Retinal pigment epithelial cell (primary cell): ENCODE measurements at regions not wholly inside any gene's neighbourhood (a gene's known extent, or its start where the extent isn't known, plus 50 kb on each side); places are given as distances from the start of the nearest gene placed in this dataset.

Experiments
- DNase-seq: peaks from one replicate; pipeline ENCODE4 v3.0.0-alpha.2; 2010; ENCODE audit warnings: low read depth
- H3K4me3 ChIP-seq: 2 replicates; pipeline ENCODE4 v1.5.1; 2011; ENCODE audit warnings: mild to moderate bottlenecking, low read length, control low read depth, moderate library complexity
- TF ChIP-seq, protein P1 (sequence below): conservative IDR thresholded peaks from 2 replicates; pipeline ENCODE4 v1.5.1; 2011; ENCODE audit warnings: low read depth, low read length, control low read depth, inconsistent platforms

DNA sequence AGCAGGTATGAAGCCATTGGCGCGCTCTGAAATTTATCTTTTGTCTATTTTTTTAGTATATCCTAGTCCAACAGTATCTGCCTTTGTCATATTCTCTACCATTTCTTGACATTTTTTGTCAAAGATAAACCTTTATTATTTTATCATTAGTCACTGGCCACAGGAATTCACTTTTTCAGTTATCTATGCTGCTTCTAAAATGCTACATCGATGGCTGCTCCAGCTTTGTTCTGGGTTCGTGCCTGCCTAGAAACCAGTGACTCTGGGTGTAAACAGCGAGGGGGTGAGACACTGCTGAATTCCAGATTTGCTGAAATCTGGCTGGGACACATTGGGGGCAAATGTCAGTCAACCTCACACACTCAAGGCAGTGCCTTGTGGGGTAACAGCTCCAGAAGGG lies 193.4 kb downstream of the CDC5L start:
- TF ChIP-seq, protein P1, sequence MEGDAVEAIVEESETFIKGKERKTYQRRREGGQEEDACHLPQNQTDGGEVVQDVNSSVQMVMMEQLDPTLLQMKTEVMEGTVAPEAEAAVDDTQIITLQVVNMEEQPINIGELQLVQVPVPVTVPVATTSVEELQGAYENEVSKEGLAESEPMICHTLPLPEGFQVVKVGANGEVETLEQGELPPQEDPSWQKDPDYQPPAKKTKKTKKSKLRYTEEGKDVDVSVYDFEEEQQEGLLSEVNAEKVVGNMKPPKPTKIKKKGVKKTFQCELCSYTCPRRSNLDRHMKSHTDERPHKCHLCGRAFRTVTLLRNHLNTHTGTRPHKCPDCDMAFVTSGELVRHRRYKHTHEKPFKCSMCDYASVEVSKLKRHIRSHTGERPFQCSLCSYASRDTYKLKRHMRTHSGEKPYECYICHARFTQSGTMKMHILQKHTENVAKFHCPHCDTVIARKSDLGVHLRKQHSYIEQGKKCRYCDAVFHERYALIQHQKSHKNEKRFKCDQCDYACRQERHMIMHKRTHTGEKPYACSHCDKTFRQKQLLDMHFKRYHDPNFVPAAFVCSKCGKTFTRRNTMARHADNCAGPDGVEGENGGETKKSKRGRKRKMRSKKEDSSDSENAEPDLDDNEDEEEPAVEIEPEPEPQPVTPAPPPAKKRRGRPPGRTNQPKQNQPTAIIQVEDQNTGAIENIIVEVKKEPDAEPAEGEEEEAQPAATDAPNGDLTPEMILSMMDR = no peak
- peak; percentile 26 for DNase-seq
- no peak overlapping the region for H3K4me3 ChIP-seq

DNA sequence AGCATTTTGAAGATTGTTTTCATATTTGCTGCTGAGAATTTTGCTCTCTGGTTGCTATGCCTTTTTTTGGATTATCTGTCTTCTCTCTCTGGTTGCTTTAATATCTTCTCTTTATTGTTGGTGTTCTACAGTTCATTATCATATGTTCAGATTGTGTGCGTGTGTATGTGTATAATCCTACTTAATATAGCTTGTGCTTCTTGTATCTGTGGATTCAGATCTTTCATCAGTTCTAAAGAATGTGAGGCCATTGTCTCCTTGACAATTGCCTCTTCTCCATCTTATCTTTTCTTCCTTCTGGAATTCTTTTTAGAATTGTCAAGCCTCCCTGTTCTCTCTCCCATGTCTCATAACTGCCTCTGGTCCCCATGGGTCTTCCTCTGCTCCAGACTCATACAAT lies 195.4 kb downstream of the CDC5L start:
- DNase-seq = no peak

DNA sequence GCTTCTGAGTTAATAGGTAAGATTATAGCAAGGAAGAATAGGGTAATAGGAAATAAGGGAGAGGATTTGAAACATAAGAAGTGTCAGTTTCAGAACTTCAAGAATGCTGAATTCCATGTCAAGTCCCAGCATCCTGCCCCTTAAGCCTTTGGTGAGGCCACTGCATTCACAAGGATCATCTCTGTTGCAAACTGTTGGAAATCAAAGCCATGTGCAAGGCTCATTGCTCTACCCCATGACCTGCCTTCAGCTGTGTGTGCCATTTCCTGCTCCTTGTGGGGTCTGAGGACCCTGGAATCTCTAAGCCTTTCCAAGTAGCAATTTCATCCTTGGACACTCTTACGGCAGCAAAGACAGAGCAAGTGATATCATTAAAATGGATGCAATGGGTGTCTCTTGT lies 203.0 kb downstream of the CDC5L start:
- TF ChIP-seq, protein P1 = no peak
- no peak for DNase-seq
- H3K4me3 ChIP-seq = no peak overlapping the region

More for the DNA sequence above, 195.4 kb downstream of the CDC5L start:
- H3K4me3 ChIP-seq = no peak overlapping the region
- TF ChIP-seq, protein P1 = no peak

DNA sequence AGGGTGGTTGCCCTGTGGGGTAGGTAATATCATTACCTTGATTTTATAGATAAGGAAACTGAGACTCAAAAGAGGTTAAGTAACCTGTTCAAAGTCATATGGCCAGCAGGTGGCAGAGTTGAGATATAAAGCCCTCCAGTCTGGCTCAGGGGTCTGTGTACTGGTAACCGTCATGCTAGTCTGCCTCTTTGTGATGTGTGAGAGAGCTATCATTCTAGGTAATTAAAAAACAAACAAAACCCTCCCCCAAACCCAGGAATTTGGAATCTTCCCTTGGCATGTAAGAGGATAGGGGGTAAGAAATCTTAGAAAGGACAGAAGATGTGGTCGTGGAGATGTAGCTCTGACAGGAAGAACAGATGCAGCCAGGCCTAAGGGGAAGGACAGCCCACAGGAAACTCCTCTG lies 206.0 kb downstream of the CDC5L start:
- TF ChIP-seq, protein P1 = peak; percentile 57

DNA sequence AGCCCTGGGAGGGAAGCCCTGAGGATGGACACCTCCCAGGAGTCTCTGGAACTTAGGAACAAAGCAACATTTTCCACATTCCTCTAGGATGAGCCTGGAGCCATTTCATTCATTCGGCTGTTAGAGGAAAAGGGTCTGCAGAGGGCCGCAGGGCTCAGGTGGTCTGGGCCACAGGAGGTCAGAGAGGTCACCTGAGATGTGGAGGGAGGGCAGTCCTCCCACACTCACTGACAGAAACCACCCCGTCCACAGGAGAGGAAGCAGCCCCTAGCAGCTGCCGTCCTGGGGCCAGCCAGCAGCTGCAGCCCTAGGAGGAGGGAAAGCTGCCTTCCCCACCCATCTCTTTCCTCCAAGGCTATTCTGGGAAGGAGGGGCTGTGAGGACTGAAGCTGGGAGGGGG lies 207.0 kb downstream of the CDC5L start:
- DNase-seq = no peak
- TF ChIP-seq, protein P1 = no peak
- H3K4me3 ChIP-seq = no peak overlapping the region

More for the DNA sequence above, 206.0 kb downstream of the CDC5L start:
- H3K4me3 ChIP-seq = no peak overlapping the region
- DNase-seq = no peak

DNA sequence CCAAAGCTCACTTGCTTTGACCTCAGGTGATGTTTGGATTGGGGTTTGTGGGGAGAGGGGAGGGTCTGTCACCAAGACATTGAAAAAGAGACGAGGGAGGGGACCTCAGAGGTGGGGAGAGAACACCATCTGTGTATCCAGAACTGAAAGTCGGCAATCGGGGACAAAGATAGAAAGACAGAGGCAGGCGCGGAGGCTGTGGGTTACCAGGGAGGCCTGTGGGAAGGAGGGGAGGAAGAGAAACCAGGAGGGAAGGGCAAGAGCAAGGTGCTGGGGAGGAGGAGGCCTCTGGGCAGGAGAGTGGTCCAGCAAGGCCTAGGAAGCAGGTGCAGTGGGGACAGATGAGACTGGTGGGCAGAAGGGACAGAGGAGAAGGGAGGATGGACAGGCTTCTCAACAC lies 211.2 kb downstream of the CDC5L start:
- TF ChIP-seq, protein P1 = no peak
- H3K4me3 ChIP-seq = no peak overlapping the region
- DNase-seq = no peak

DNA sequence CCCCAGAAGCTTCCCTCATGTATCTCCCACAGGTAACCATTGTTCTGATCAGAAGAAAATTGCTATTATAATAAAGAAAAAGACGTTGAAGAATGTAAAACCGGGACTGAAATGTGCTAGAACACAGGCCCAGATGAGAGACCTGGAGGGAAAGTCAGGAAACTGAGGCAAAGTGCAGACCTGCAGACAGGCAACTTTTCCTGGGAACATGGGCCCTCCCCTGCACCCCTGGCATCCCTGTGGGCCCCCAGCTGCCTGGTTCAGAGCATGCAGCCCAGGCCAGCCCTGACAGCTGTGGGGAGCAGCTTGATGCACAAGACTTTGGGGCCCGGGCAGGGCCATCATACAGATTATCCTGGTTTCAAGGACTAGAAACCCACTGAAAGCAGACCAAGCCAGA lies 212.2 kb downstream of the CDC5L start:
- TF ChIP-seq, protein P1 = no peak

More for the DNA sequence above, 212.2 kb downstream of the CDC5L start:
- H3K4me3 ChIP-seq = no peak overlapping the region
- no peak for DNase-seq
